ENCODE measurements at regions not wholly inside any gene's neighbourhood (a gene's known extent, or its start where the extent isn't known, plus 50 kb on each side); places are given as distances from the start of the nearest gene placed in this dataset.

- TF ChIP-seq PBX3 (IDR thresholded peaks at IDR 0.05) (no peak), FOXJ3 (CRISPR knock-in tag; IDR thresholded peaks at IDR 0.05) (no peak), REST (IDR thresholded peaks at IDR 0.05; ENCODE audit: low read depth, low read length) (no peak), SIN3A (IDR thresholded peaks at IDR 0.05; ENCODE audit: borderline replicate concordance, low read depth, low read length) (no peak), POLR2AphosphoS5 (IDR thresholded peaks at IDR 0.05; ENCODE audit: low read depth, low read length) (no peak), ELF1 (IDR thresholded peaks at IDR 0.05) (no peak), RXRA (IDR thresholded peaks at IDR 0.05; ENCODE audit: borderline replicate concordance, low read depth) (no peak), MEF2A (IDR thresholded peaks at IDR 0.05; ENCODE audit: borderline replicate concordance, low read depth) (no peak), JUND (IDR thresholded peaks at IDR 0.05) (no peak)
- TF ChIP-seq, protein P1, sequence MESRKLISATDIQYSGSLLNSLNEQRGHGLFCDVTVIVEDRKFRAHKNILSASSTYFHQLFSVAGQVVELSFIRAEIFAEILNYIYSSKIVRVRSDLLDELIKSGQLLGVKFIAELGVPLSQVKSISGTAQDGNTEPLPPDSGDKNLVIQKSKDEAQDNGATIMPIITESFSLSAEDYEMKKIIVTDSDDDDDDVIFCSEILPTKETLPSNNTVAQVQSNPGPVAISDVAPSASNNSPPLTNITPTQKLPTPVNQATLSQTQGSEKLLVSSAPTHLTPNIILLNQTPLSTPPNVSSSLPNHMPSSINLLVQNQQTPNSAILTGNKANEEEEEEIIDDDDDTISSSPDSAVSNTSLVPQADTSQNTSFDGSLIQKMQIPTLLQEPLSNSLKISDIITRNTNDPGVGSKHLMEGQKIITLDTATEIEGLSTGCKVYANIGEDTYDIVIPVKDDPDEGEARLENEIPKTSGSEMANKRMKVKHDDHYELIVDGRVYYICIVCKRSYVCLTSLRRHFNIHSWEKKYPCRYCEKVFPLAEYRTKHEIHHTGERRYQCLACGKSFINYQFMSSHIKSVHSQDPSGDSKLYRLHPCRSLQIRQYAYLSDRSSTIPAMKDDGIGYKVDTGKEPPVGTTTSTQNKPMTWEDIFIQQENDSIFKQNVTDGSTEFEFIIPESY (IDR thresholded peaks at IDR 0.05; ENCODE audit: borderline replicate concordance, low read depth), result no peak
- TF ChIP-seq, protein P2, sequence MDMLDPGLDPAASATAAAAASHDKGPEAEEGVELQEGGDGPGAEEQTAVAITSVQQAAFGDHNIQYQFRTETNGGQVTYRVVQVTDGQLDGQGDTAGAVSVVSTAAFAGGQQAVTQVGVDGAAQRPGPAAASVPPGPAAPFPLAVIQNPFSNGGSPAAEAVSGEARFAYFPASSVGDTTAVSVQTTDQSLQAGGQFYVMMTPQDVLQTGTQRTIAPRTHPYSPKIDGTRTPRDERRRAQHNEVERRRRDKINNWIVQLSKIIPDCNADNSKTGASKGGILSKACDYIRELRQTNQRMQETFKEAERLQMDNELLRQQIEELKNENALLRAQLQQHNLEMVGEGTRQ (IDR thresholded peaks at IDR 0.05; ENCODE audit: borderline replicate concordance, low read depth, low read length), result no peak
- no peaks in the 10 kb centered on the region for H3K4me1 ChIP-seq (ENCODE audit: control insufficient read depth in 1 of 2, insufficient read depth in 2 of 2, low read depth in 1 of 2, low read length in 1 of 2)
- H3K27ac ChIP-seq (ENCODE audit: low read depth in 2 of 2, low read length in 1 of 2), result no peak overlapping the region
- no peaks in the 10 kb centered on the region for H3K9me2 ChIP-seq
- no peaks in the 10 kb centered on the region for H3K79me2 ChIP-seq (ENCODE audit: insufficient read depth)
- no peak overlapping the region for H3K9ac ChIP-seq
- H3K4me3 ChIP-seq (ENCODE audit: low read depth in 2 of 2, low read length in 1 of 2), result no peak overlapping the region
- no peaks in the 10 kb centered on the region for H3K9me3 ChIP-seq
- H3K4me2 ChIP-seq, result no peak overlapping the region
- no peaks in the 10 kb centered on the region for H4K20me1 ChIP-seq (ENCODE audit: insufficient read depth)
- no peak for DNase-seq
- WGBS (ENCODE audit: low lambda C conversion rate), result under 1% methylated on average over 2 of the region's 2 CpGs
- ChIA-PET CTCF (no interaction called here), POLR2A (no interaction called here)
- no peak overlapping the region for H2AFZ ChIP-seq (ENCODE audit: low read depth)
- no peaks in the 10 kb centered on the region for H3K36me3 ChIP-seq (replicated peaks in 1 of 2; ENCODE audit: control insufficient read depth in 1 of 2, insufficient read depth in 2 of 2, low read length in 1 of 2)
- H3K27me3 ChIP-seq (ENCODE audit: insufficient read depth), result no peaks in the 10 kb centered on the region
- no peaks in the 10 kb centered on the region for H3F3A ChIP-seq (replicated peaks; ENCODE audit: insufficient read depth)
Measured at GRCh38 chr6:77979204-77979603, 326.4 kb downstream of the MEI4 start.
